GM23338 (cell line): ENCODE measurements at regions not wholly inside any gene's neighbourhood (a gene's known extent, or its start where the extent isn't known, plus 50 kb on each side); places are given as distances from the start of the nearest gene placed in this dataset.

Source experiments
- EZH2 ChIP-seq: fragments of 200-600 bp; sonication (generic); IDR thresholded peaks from one replicate; pipeline ENCODE4 v1.8.0; 2017; ENCODE audit warnings: antibody characterized with exemption, mild to moderate bottlenecking, low read depth; ENCODE audit not compliant: unreplicated experiment
- EZH2phosphoT487 ChIP-seq: fragments of 200-600 bp; sonication (generic); IDR thresholded peaks from one replicate; pipeline ENCODE4 v1.8.1; 2018; ENCODE audit warnings: antibody characterized with exemption; ENCODE audit not compliant: unreplicated experiment
- POLR2AphosphoS5 ChIP-seq: IDR thresholded peaks from 2 replicates; pipeline ENCODE4 v1.6.1; 2016; ENCODE audit warnings: antibody characterized with exemption, low read depth
- TF ChIP-seq, protein P1 (sequence below), 2 experiments: fragments of 200-600 bp in 1 of 2; sonication (generic) in 1 of 2; conservative IDR thresholded peaks; 2 replicates each; pipeline versions ENCODE4 v1.5.1 to v1.6.1; 2016 to 2017; ENCODE audit warnings: antibody characterized with exemption in 2 of 2, low read depth in 2 of 2, mild to moderate bottlenecking in 2 of 2, moderate library complexity in 1 of 2
- TF ChIP-seq, protein P2 (sequence below): IDR thresholded peaks from one replicate; pipeline ENCODE4 v1.6.1; 2018; ENCODE audit warnings: antibody characterized with exemption; ENCODE audit not compliant: unreplicated experiment

GRCh38 chr11:86136538-86136937 is 67.7 kb upstream of the PICALM start:
- TF ChIP-seq, protein P1, sequence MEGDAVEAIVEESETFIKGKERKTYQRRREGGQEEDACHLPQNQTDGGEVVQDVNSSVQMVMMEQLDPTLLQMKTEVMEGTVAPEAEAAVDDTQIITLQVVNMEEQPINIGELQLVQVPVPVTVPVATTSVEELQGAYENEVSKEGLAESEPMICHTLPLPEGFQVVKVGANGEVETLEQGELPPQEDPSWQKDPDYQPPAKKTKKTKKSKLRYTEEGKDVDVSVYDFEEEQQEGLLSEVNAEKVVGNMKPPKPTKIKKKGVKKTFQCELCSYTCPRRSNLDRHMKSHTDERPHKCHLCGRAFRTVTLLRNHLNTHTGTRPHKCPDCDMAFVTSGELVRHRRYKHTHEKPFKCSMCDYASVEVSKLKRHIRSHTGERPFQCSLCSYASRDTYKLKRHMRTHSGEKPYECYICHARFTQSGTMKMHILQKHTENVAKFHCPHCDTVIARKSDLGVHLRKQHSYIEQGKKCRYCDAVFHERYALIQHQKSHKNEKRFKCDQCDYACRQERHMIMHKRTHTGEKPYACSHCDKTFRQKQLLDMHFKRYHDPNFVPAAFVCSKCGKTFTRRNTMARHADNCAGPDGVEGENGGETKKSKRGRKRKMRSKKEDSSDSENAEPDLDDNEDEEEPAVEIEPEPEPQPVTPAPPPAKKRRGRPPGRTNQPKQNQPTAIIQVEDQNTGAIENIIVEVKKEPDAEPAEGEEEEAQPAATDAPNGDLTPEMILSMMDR (conservative IDR thresholded peaks at IDR 0.05; ENCODE audit: low read depth in 2 of 2), result no peak
- TF ChIP-seq EZH2, result no peak
- no peak for TF ChIP-seq EZH2phosphoT487
- no peak for TF ChIP-seq POLR2AphosphoS5
- TF ChIP-seq, protein P2, sequence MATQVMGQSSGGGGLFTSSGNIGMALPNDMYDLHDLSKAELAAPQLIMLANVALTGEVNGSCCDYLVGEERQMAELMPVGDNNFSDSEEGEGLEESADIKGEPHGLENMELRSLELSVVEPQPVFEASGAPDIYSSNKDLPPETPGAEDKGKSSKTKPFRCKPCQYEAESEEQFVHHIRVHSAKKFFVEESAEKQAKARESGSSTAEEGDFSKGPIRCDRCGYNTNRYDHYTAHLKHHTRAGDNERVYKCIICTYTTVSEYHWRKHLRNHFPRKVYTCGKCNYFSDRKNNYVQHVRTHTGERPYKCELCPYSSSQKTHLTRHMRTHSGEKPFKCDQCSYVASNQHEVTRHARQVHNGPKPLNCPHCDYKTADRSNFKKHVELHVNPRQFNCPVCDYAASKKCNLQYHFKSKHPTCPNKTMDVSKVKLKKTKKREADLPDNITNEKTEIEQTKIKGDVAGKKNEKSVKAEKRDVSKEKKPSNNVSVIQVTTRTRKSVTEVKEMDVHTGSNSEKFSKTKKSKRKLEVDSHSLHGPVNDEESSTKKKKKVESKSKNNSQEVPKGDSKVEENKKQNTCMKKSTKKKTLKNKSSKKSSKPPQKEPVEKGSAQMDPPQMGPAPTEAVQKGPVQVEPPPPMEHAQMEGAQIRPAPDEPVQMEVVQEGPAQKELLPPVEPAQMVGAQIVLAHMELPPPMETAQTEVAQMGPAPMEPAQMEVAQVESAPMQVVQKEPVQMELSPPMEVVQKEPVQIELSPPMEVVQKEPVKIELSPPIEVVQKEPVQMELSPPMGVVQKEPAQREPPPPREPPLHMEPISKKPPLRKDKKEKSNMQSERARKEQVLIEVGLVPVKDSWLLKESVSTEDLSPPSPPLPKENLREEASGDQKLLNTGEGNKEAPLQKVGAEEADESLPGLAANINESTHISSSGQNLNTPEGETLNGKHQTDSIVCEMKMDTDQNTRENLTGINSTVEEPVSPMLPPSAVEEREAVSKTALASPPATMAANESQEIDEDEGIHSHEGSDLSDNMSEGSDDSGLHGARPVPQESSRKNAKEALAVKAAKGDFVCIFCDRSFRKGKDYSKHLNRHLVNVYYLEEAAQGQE, result no peak
